Activated CD4-positive, CD25-positive, alpha-beta regulatory T cell (primary cell): ENCODE measurements at regions not wholly inside any gene's neighbourhood (a gene's known extent, or its start where the extent isn't known, plus 50 kb on each side); places are given as distances from the start of the nearest gene placed in this dataset.

Experiments
- DNase-seq, 4 experiments: peaks; one replicate each; lab custom pipeline; 2025; lab: John Stamatoyannopoulos, UW

- DNase-seq: no peak
Measured at GRCh38 chr11:109971184-109971523, 122.0 kb upstream of the ZC3H12C start.

- no peak for DNase-seq
Measured at GRCh38 chr11:109972181-109972715, 120.9 kb upstream of the ZC3H12C start.

DNA sequence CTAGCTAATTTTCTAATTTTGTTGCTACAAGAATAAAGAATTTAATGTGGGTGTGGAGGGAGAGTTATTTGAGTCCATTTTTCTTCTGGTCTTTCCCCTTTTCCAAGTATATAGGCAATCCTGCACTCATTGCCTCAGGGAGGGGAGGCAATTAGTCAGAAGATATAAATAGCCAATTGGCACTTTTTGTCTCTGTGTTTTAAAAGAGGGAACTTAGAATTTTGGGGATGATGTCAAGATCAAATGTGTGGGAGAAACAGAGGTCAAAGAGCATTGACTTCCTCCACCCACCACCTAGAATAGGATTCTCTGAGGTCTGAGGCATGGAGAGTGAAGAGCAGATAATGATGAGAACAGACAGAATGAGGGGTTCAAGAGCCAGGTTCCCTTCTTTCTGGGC is 120.3 kb upstream of the ZC3H12C start:
- no peak for DNase-seq

GRCh38 chr11:109973486-109973885 is 119.7 kb upstream of the ZC3H12C start:
- no peak for DNase-seq

- DNase-seq: no peak
Measured at GRCh38 chr11:109974523-109974922, 118.7 kb upstream of the ZC3H12C start.

- no peak for DNase-seq
Measured at GRCh38 chr11:109978895-109979294, 114.3 kb upstream of the ZC3H12C start.

DNA sequence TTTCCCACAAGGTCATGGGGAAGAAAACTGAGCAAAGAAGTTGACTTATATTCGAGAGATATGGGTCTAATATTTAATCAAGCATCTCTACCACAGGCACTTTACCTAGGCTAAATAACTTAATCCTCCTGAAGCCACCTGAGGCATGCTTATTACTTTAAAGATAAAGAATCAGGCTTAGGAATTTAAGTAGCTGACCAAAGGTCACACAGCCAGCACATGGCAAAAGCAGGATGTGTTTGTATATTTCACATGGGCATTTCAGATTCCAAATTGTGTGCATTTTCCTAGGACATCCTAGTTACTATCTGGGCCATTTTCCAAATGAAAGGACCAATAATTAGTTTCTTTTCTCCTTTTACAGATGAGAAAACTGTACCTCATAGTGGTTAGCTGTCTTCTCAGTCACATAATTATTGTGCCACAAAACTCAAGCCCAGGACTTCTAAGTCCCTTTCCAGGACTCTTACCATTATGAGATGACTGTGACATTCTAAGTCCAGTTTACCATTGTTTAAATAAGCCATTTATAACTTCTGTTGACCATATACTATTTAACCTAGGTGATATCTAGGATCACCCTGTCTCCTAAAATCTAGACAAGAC is 112.1 kb upstream of the ZC3H12C start:
- DNase-seq: no peak

GRCh38 chr11:109983358-109983757 is 109.8 kb upstream of the ZC3H12C start:
- no peak for DNase-seq

- no peak for DNase-seq
Measured at GRCh38 chr11:109984634-109985289, 108.4 kb upstream of the ZC3H12C start.

GRCh38 chr11:109986488-109986887 is 106.7 kb upstream of the ZC3H12C start:
- DNase-seq: no peak

DNA sequence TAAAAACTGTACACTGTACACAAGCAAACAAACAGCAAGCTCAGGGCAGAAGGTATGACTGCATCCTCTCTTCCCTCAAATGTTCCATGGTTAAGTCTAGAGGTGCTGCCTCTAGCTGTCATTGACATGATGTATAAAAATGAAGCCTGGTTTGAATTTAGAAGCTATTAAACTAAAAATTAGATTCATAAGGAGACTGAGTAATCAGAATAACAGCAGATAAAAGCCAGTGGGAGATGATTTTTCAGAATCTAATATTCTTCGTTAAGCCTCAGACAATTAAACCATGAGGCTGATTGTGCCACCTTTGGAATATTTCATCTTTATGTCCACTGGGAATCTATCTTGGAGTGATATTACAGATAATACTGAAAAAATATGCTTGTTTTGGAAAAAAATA is 101.4 kb upstream of the ZC3H12C start:
- no peak for DNase-seq

- DNase-seq: no peak
Measured at GRCh38 chr11:109993786-109994185, 99.4 kb upstream of the ZC3H12C start.

DNA sequence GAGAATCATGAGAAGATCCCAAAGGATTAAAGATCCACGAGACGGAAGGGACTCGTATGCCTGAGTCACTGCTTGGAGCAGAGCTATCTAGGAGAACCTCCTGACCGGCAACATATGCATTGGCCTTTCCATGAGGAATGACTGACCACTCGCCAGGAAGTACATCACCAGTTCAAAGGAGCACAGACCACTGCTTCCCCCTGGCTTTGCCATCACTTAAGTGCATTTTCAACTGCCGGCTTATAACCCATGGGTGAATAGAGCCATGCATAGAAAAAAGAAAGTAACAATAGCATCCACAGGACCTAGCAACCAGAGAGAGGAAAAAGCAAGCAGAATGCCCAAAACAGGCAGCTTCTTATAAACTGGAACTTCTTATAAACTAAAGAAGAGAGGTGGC is 98.3 kb upstream of the ZC3H12C start:
- no peak for DNase-seq

- no peak for DNase-seq
Measured at GRCh38 chr11:109996060-109996459, 97.1 kb upstream of the ZC3H12C start.

DNA sequence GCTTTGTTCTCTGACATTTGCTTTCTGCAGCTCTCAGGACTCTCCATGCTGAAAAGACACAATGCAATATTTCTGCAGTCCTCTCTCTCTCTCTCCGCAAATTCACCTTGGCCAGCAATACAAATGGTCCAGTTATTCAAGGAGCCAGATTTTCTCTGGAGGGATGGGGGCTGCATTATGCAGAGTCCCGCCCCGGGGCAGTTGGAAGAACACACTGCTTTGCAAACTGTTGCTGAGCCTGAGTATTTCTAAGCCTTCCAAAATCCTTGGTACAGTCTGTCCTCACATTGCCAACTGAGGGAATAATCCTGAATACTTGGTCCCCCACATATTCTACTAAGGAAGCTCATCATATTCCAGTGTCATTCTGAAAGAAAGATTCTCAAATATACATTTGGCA is 94.3 kb upstream of the ZC3H12C start:
- DNase-seq: no peak

DNA sequence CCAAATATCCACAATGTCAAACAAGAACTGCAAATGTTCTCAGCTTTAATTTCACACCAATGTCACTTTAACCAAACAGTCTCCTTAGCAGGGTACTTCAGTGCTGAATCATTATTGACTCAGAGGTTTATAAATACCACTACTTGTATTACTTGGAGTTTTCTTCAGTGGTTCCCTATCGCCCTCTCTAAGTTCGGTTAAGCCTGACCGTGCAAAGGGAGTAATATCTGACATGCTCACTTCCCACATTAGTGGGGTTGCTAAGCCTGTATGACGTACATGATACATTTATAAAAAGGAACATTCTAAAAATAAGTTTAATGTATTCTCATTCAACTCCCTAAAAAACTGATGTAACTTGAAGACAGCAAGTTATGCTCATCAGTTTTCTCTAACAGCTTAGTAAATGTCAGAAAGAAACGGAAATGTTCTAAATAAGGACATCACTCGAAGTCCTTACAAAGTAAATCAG is 93.1 kb upstream of the ZC3H12C start:
- no peak for DNase-seq

DNA sequence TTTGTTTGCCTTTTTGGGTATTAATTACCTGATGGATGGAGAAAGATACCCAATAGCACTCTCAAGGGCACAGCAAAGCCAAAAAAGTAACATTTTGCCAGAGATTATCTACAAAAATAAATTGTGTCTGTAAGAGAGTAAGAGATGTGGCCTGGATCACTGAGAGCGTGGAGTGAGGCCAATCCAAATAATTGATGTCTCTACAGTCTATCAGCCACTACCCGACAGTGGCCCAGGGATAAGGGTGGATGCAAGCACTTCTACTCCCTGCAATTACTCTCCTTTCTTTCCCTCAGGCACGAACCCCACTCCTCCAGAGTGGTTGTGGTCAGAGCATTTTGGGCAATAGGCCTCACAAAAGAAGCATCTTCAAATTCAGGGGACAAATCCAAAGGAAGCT is 92.3 kb upstream of the ZC3H12C start:
- no peak for DNase-seq

DNA sequence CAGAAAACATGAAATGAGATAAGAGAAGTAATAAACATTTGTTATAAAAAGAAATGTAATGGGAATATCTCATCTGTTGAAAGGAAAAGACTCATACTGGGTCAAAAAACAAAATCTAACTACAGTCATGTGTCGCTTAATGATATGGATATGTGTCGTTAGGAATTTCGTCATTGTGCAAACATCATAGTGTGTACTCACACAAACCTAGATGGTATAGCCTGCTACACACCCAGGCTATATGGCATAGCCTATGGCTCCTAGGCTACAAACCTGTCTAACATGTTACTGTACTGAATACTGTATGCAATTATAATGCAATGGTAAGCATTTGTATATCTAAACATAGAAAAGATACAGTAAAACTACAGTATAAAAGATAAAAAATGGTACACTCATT is 89.8 kb upstream of the ZC3H12C start:
- no peak for DNase-seq

- DNase-seq: no peak
Measured at GRCh38 chr11:110011595-110011994, 81.6 kb upstream of the ZC3H12C start.

DNA sequence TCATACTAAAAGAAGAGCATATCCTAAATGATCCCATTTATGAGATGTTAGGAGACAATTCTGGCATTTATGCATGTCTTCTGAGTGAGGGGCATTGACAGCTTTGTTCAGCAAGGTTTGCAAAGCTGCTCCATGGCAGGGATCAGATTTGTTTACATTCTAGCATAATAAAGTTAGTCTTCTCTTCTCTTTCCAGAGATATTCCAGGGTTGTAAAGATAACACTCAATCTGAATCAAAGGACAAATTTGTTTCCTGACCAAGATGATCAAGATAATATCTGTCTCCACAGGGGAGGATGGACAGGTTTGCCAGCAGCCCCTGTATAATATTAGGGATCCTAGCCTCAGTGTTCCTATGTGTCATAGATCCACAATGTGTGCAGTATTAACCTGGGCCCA is 77.5 kb upstream of the ZC3H12C start:
- no peak for DNase-seq

- DNase-seq: no peak
Measured at GRCh38 chr11:110019675-110020074, 73.5 kb upstream of the ZC3H12C start.

GRCh38 chr11:110022548-110022947 is 70.6 kb upstream of the ZC3H12C start:
- DNase-seq: no peak

DNA sequence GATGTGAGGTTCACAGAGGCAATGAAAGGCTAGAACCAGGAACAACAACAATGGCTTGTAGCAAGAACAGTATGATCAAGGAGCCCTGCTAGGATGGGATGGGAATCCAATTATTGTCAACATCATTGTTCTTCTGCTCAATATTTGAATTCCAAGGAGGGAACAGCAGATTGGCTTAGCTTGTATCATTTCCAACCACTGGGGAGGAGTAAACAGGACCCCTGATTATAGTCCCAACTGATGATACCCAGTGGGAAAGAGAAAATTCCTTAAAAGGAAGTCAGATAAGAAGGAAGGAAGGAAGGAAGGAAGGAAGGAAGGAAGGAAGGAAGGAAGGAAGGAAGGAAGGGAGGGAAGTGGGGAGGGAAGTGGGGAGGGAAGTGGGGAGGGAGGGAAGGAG is 69.5 kb upstream of the ZC3H12C start:
- DNase-seq: no peak
